Activated CD8-positive, alpha-beta memory T cell treated with anti-CD3 and anti-CD28 coated beads, Interleukin-2, amount 10 ng/mL, durations not matched to agents 7 days and 5 days (primary cell): ENCODE measurements at regions not wholly inside any gene's neighbourhood (a gene's known extent, or its start where the extent isn't known, plus 50 kb on each side); places are given as distances from the start of the nearest gene placed in this dataset.

ENCODE experiments used
- ATAC-seq: fragments of 150-1000 bp; cut with Tn5 transposase; one replicate; pipeline ENCODE4 v1.10.0; 2021; ENCODE audit warnings: moderate library complexity
- CTCF ChIA-PET: fragments of 350-600 bp; sonication (Branson Sonifier 250); formaldehyde crosslinking; loops from one replicate; lab custom pipeline; 2021; ENCODE audit warnings: antibody characterized with exemption; lab: Charles Lee
- DNase-seq: peaks from one replicate; pipeline ENCODE4 v3.0.0-alpha.2; 2020
- H3K27ac Mint-ChIP-seq: one replicate; pipeline ENCODE4 v1.8.0; 2021; ENCODE audit warnings: mild to moderate bottlenecking, mixed read lengths
- H3K27me3 Mint-ChIP-seq: one replicate; pipeline ENCODE4 v1.8.0; 2021; ENCODE audit warnings: mixed read lengths
- H3K36me3 Mint-ChIP-seq: one replicate; pipeline ENCODE4 v1.8.0; 2021; ENCODE audit warnings: mild to moderate bottlenecking, mixed read lengths
- H3K4me1 Mint-ChIP-seq: one replicate; pipeline ENCODE4 v1.8.0; 2021; ENCODE audit warnings: mixed read lengths
- H3K4me3 Mint-ChIP-seq: one replicate; pipeline ENCODE4 v1.8.0; 2021; ENCODE audit warnings: mild to moderate bottlenecking, moderate library complexity, mixed read lengths
- H3K9me3 Mint-ChIP-seq: one replicate; pipeline ENCODE4 v1.8.0; 2022; ENCODE audit warnings: low read depth, mixed read lengths

- Mint-ChIP-seq H3K4me1 (no peaks in the 10 kb centered on the region), H3K36me3 (no peaks in the 10 kb centered on the region), H3K27ac (no peak overlapping the region), H3K9me3 (peaks cover under 1% of the 10 kb centered on the region), H3K27me3 (no peaks in the 10 kb centered on the region), H3K4me3 (no peak overlapping the region)
- CTCF ChIA-PET: no interaction called here
- peak; percentile 34 for DNase-seq
- no peak for ATAC-seq
These were observed 1078.7 kb downstream of the BRD1 start for GRCh38 chr22:48748860-48749554.

- Mint-ChIP-seq H3K27ac (no peak overlapping the region), H3K9me3 (no peaks in the 10 kb centered on the region), H3K36me3 (no peaks in the 10 kb centered on the region), H3K4me1 (no peaks in the 10 kb centered on the region), H3K27me3 (no peaks in the 10 kb centered on the region), H3K4me3 (no peak overlapping the region)
- ATAC-seq: no peak
- CTCF ChIA-PET: no interaction called here
- peak; percentile 25 for DNase-seq
These were observed 1079.4 kb downstream of the BRD1 start for GRCh38 chr22:48748113-48748859.

DNA sequence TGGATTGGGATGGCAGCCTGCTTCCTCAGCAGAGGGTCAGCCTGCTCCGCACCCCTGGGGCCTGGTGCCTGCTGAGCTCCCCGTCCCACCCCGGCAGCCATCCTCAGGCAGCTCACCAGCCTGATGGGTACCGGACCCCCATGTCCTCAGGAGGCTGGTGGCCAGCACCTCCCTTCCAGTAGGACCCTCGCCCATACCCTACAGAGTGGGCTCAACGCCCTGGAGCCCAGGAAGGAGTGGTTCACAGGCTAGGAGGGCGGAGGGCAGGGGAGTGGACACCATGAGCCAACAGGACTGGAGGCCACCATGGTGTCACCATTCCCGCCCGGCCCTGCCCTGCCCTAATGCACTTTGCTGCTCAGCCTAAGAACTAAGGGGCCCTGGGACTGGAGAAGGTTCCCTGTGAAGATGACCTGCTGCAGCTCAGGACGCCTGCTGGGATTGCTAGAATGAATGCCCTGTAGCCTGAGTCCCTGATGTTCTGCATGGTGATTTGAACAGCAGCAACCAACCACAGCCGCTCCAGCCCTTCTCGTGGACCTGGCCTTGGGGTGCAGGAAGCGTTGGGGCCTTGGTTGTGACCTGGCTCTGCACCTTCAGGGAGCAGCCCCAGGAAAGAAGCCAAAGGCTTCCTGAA lies 1080.8 kb downstream of the BRD1 start:
- Mint-ChIP-seq H3K27me3 (no peaks in the 10 kb centered on the region), H3K9me3 (no peaks in the 10 kb centered on the region), H3K4me1 (no peaks in the 10 kb centered on the region), H3K36me3 (no peaks in the 10 kb centered on the region), H3K4me3 (no peak overlapping the region), H3K27ac (no peak overlapping the region)
- CTCF ChIA-PET: no interaction called here
- no peak for ATAC-seq
- peak; percentile 28 for DNase-seq

GRCh38 chr22:48745842-48746788 lies 1081.6 kb downstream of the BRD1 start:
- H3K36me3 Mint-ChIP-seq: no peaks in the 10 kb centered on the region
- no peaks in the 10 kb centered on the region for H3K27me3 Mint-ChIP-seq
- CTCF ChIA-PET: no interaction called here
- DNase-seq: peak; percentile 16
- no peaks in the 10 kb centered on the region for H3K9me3 Mint-ChIP-seq
- no peak overlapping the region for H3K4me3 Mint-ChIP-seq
- H3K4me1 Mint-ChIP-seq: no peaks in the 10 kb centered on the region
- no peak overlapping the region for H3K27ac Mint-ChIP-seq
- no peak for ATAC-seq

- DNase-seq (peak; percentile 7), ATAC-seq (no peak)
- H3K27ac Mint-ChIP-seq: no peak overlapping the region
- no peaks in the 10 kb centered on the region for H3K27me3 Mint-ChIP-seq
- no peaks in the 10 kb centered on the region for H3K4me1 Mint-ChIP-seq
- no peaks in the 10 kb centered on the region for H3K9me3 Mint-ChIP-seq
- H3K36me3 Mint-ChIP-seq: no peaks in the 10 kb centered on the region
- CTCF ChIA-PET: no interaction called here
- H3K4me3 Mint-ChIP-seq: no peak overlapping the region
These were observed 1082.5 kb downstream of the BRD1 start for GRCh38 chr22:48744967-48745841.

DNA sequence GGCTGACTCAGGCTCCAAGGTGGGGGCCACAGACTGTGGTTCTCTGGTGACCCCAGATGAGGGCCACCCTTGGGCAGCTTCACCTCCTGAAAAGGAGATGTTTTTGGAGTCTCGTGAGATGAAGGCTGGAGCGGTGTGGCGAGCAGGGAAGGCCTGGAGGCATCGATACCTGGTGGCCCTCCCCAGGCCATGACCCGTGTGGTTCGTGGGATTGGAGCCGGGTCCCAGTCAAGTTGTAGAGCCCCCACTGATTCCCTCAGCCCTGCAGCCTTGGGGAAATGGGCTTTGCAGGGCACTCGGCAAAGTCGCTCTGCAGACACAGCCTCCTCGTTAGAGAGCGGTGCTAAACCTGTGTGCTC lies 1083.4 kb downstream of the BRD1 start:
- no peaks in the 10 kb centered on the region for H3K36me3 Mint-ChIP-seq
- ATAC-seq (no peak), DNase-seq (peak; percentile 22)
- CTCF ChIA-PET: no interaction called here
- H3K27ac Mint-ChIP-seq: no peak overlapping the region
- H3K4me3 Mint-ChIP-seq: no peak overlapping the region
- H3K27me3 Mint-ChIP-seq: no peaks in the 10 kb centered on the region
- no peaks in the 10 kb centered on the region for H3K9me3 Mint-ChIP-seq
- H3K4me1 Mint-ChIP-seq: no peaks in the 10 kb centered on the region

- H3K4me1 Mint-ChIP-seq: no peaks in the 10 kb centered on the region
- no peaks in the 10 kb centered on the region for H3K9me3 Mint-ChIP-seq
- CTCF ChIA-PET: no interaction called here
- H3K27me3 Mint-ChIP-seq: no peaks in the 10 kb centered on the region
- ATAC-seq (no peak), DNase-seq (no peak)
- no peak overlapping the region for H3K27ac Mint-ChIP-seq
- no peak overlapping the region for H3K4me3 Mint-ChIP-seq
- H3K36me3 Mint-ChIP-seq: no peaks in the 10 kb centered on the region
These were observed 1083.9 kb downstream of the BRD1 start for GRCh38 chr22:48743601-48744282.

GRCh38 chr22:48742556-48743343 lies 1084.9 kb downstream of the BRD1 start:
- no peak overlapping the region for H3K27ac Mint-ChIP-seq
- CTCF ChIA-PET: no interaction called here
- H3K4me3 Mint-ChIP-seq: no peak overlapping the region
- DNase-seq (no peak), ATAC-seq (no peak)
- H3K9me3 Mint-ChIP-seq: no peaks in the 10 kb centered on the region
- no peaks in the 10 kb centered on the region for H3K27me3 Mint-ChIP-seq
- H3K4me1 Mint-ChIP-seq: no peaks in the 10 kb centered on the region
- no peaks in the 10 kb centered on the region for H3K36me3 Mint-ChIP-seq

DNA sequence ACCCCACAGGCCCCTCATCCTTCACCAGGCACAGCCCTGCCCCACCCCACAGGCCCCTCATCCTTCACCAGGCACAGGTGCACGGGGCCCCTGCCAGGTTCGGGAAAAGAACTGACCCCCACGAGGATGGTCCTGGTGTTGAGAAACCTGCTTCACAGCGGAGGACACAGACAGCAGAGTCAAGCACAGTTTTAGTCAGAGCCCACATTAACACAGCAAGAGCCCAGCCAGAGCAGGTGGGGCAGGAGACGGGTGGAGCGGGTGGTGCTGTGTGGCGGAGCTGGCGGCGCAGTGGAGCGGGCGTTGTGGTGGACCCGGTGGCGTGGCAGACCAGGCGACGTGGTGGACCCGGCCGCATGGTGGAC lies 1085.5 kb downstream of the BRD1 start:
- no peak for DNase-seq
- H3K27me3 Mint-ChIP-seq: no peaks in the 10 kb centered on the region
- CTCF ChIA-PET: no interaction called here
- H3K4me3 Mint-ChIP-seq: no peak overlapping the region
- H3K36me3 Mint-ChIP-seq: no peaks in the 10 kb centered on the region
- no peaks in the 10 kb centered on the region for H3K9me3 Mint-ChIP-seq
- ATAC-seq: no peak
- H3K27ac Mint-ChIP-seq: no peak overlapping the region
- H3K4me1 Mint-ChIP-seq: no peaks in the 10 kb centered on the region

GRCh38 chr22:48741540-48741939 lies 1086.1 kb downstream of the BRD1 start:
- ATAC-seq (no peak), DNase-seq (no peak)
- Mint-ChIP-seq H3K4me3 (no peak overlapping the region), H3K4me1 (no peaks in the 10 kb centered on the region), H3K27ac (no peak overlapping the region), H3K36me3 (no peaks in the 10 kb centered on the region), H3K27me3 (no peaks in the 10 kb centered on the region), H3K9me3 (no peaks in the 10 kb centered on the region)
- CTCF ChIA-PET: no interaction called here

GRCh38 chr22:48740731-48741405 lies 1086.8 kb downstream of the BRD1 start:
- H3K27me3 Mint-ChIP-seq: no peaks in the 10 kb centered on the region
- ATAC-seq: no peak

More at GRCh38 chr22:48740731-48741405, 1086.8 kb downstream of the BRD1 start:
- no peak for DNase-seq
- Mint-ChIP-seq H3K36me3 (no peaks in the 10 kb centered on the region), H3K9me3 (no peaks in the 10 kb centered on the region), H3K4me3 (no peak overlapping the region), H3K4me1 (no peaks in the 10 kb centered on the region), H3K27ac (no peak overlapping the region)
- CTCF ChIA-PET: no interaction called here
